ENCODE measurements at regions not wholly inside any gene's neighbourhood (a gene's known extent, or its start where the extent isn't known, plus 50 kb on each side); places are given as distances from the start of the nearest gene placed in this dataset.

GRCh38 chr9:129511285-129511900 is 109.5 kb downstream of the C9orf50 start:
- Histone ChIP-seq H3K4me1 (no peaks in the 10 kb centered on the region), H3K4me3 (no peak overlapping the region), H3K9me3 (peaks cover 4% of the 10 kb centered on the region), H3K27ac (no peak overlapping the region), H3K36me3 (ENCODE audit: insufficient read depth in 1 of 2, low read depth in 1 of 2) (no peaks in the 10 kb centered on the region), H3K27me3 (ENCODE audit: insufficient read depth in 3 of 3, low read length in 2 of 3) (peaks cover 0 to 2% (median 0%) of the 10 kb centered on the region in 3 donors)
- intact Hi-C loops (cut with DNase I): no loop called here
- no peak for TF ChIP-seq CTCF (IDR thresholded peaks at IDR 0.05)
- 67 to 71% (median 69%) methylated on average over 9 of the region's 9 CpGs for WGBS, 3 donors
- DNase-seq (no peak), ATAC-seq (peak in 1 of 4 donors; percentile 7)

- intact Hi-C loops (cut with DNase I): no loop called here
These were observed 111.4 kb downstream of the C9orf50 start for GRCh38 chr9:129509533-129509928.

GRCh38 chr9:129507805-129508204 is 113.1 kb downstream of the C9orf50 start:
- Histone ChIP-seq H3K4me1 (no peaks in the 10 kb centered on the region), H3K4me3 (no peak overlapping the region), H3K36me3 (ENCODE audit: insufficient read depth in 1 of 2, low read depth in 1 of 2) (peaks cover 0 to 7% of the 10 kb centered on the region in 2 donors), H3K27me3 (ENCODE audit: insufficient read depth in 3 of 3, low read length in 2 of 3) (peaks cover 0 to 2% (median 0%) of the 10 kb centered on the region in 3 donors), H3K9me3 (no peaks in the 10 kb centered on the region), H3K27ac (no peak overlapping the region)
- DNase-seq: no peak
- WGBS, 3 donors: 91 to 93% (median 92%) methylated on average over 5 of the region's 5 CpGs
- TF ChIP-seq CTCF (IDR thresholded peaks at IDR 0.05): no peak
- no peak for ATAC-seq
- intact Hi-C loops (cut with DNase I): no loop called here

More at GRCh38 chr9:129509533-129509928, 111.4 kb downstream of the C9orf50 start:
- Histone ChIP-seq H3K4me1 (no peaks in the 10 kb centered on the region), H3K27ac (no peak overlapping the region), H3K27me3 (ENCODE audit: insufficient read depth in 3 of 3, low read length in 2 of 3) (peaks cover 0 to 2% (median 0%) of the 10 kb centered on the region in 3 donors), H3K36me3 (ENCODE audit: insufficient read depth in 1 of 2, low read depth in 1 of 2) (no peaks in the 10 kb centered on the region), H3K9me3 (peaks cover 4% of the 10 kb centered on the region), H3K4me3 (no peak overlapping the region)
- TF ChIP-seq CTCF (IDR thresholded peaks at IDR 0.05): no peak
- ATAC-seq (no peak), DNase-seq (no peak)
- 57 to 66% (median 62%) methylated on average over 4 of the region's 4 CpGs for WGBS, 3 donors

- no peak overlapping the region for H3K4me3 ChIP-seq
- ATAC-seq (peak in 3 of 4 donors; percentile 23 to 49 (median 28)), DNase-seq (peak in 1 of 2 donors; percentile 50)
- H3K9me3 ChIP-seq: no peaks in the 10 kb centered on the region
- H3K27me3 ChIP-seq (ENCODE audit: insufficient read depth in 3 of 3, low read length in 2 of 3): peaks cover 0 to 2% (median 0%) of the 10 kb centered on the region in 3 donors
- no peak overlapping the region for H3K27ac ChIP-seq
- intact Hi-C loops (cut with DNase I): no loop called here
- TF ChIP-seq CTCF (IDR thresholded peaks at IDR 0.05): no peak
- H3K36me3 ChIP-seq (ENCODE audit: insufficient read depth in 1 of 2, low read depth in 1 of 2): peaks cover 0 to 7% of the 10 kb centered on the region in 2 donors
- WGBS, 3 donors: 48 to 56% (median 56%) methylated on average over 6 of the region's 6 CpGs
- no peaks in the 10 kb centered on the region for H3K4me1 ChIP-seq
These were observed 114.0 kb downstream of the C9orf50 start for GRCh38 chr9:129506892-129507291.

GRCh38 chr9:129506041-129506440 is 114.9 kb downstream of the C9orf50 start:
- peaks cover 0 to 7% of the 10 kb centered on the region in 2 donors for H3K36me3 ChIP-seq (ENCODE audit: insufficient read depth in 1 of 2, low read depth in 1 of 2)
- WGBS, 3 donors: 88 to 96% (median 91%) methylated on average over 13 of the region's 13 CpGs
- DNase-seq: peak in 1 of 2 donors; percentile 28
- no peak for TF ChIP-seq CTCF (IDR thresholded peaks at IDR 0.05)
- peaks cover 0 to 2% (median 0%) of the 10 kb centered on the region in 3 donors for H3K27me3 ChIP-seq (ENCODE audit: insufficient read depth in 3 of 3, low read length in 2 of 3)
- no peaks in the 10 kb centered on the region for H3K4me1 ChIP-seq
- H3K27ac ChIP-seq: no peak overlapping the region
- H3K9me3 ChIP-seq: no peaks in the 10 kb centered on the region
- intact Hi-C loops (cut with DNase I): no loop called here
- ATAC-seq: no peak
- H3K4me3 ChIP-seq: no peak overlapping the region

Measured in psoas muscle (tissue), 7 donors.